ENCODE measurements at regions not wholly inside any gene's neighbourhood (a gene's known extent, or its start where the extent isn't known, plus 50 kb on each side); places are given as distances from the start of the nearest gene placed in this dataset.

GRCh38 chr5:82728926-82729702, 348.1 kb downstream of the TMEM167A start:
- Histone ChIP-seq H3K27me3 (ENCODE audit: control insufficient read depth in 3 of 3, insufficient read depth in 3 of 3, low read length in 2 of 3) (no peaks in the 10 kb centered on the region), H3K4me1 (ENCODE audit: control insufficient read depth in 5 of 5, insufficient read depth in 5 of 5, low read length in 5 of 5) (peaks cover 0 to 5% (median 0%) of the 10 kb centered on the region in 5 donors), H3K4me3 (no peak overlapping the region), H3K27ac (ENCODE audit: low read depth in 1 of 2, low read length in 1 of 2) (no peak overlapping the region), H3K9ac (ENCODE audit: insufficient read depth in 1 of 2, low read length in 2 of 2) (no peak overlapping the region), H3K9me3 (ENCODE audit: control insufficient read depth in 4 of 4, insufficient read depth in 3 of 4, low read length in 3 of 4) (peaks cover 0 to 1% (median 0%) of the 10 kb centered on the region in 4 donors), H3K36me3 (ENCODE audit: control insufficient read depth in 4 of 4, insufficient read depth in 4 of 4, low read length in 4 of 4) (no peaks in the 10 kb centered on the region)
- WGBS, 2 donors = 77 to 86% methylated on average over 9 of the region's 9 CpGs
- ATAC-seq (ENCODE audit: insufficient read depth, low FRiP score) (no peak), DNase-seq (no peak)
- TF ChIP-seq CTCF (IDR thresholded peaks at IDR 0.05; ENCODE audit: control extremely low read depth, extremely low read depth) = no peak

GRCh38 chr5:82723168-82723567, 354.0 kb downstream of the TMEM167A start:
- WGBS, 2 donors = 91 to 99% methylated on average over 3 of the region's 3 CpGs
- ATAC-seq (ENCODE audit: insufficient read depth, low FRiP score) (no peak), DNase-seq (no peak)
- H3K9ac ChIP-seq (ENCODE audit: insufficient read depth in 1 of 2, low read length in 2 of 2) = no peak overlapping the region
- peaks cover 0 to 16% (median 0%) of the 10 kb centered on the region in 5 donors for H3K4me1 ChIP-seq (ENCODE audit: control insufficient read depth in 5 of 5, insufficient read depth in 5 of 5, low read length in 5 of 5)
- H3K4me3 ChIP-seq = no peak overlapping the region
- no peaks in the 10 kb centered on the region for H3K27me3 ChIP-seq (ENCODE audit: control insufficient read depth in 3 of 3, insufficient read depth in 3 of 3, low read length in 2 of 3)
- H3K36me3 ChIP-seq (ENCODE audit: control insufficient read depth in 4 of 4, insufficient read depth in 4 of 4, low read length in 4 of 4) = no peaks in the 10 kb centered on the region
- H3K9me3 ChIP-seq (ENCODE audit: control insufficient read depth in 4 of 4, insufficient read depth in 3 of 4, low read length in 3 of 4) = peaks cover 0 to 1% (median 0%) of the 10 kb centered on the region in 4 donors
- H3K27ac ChIP-seq (ENCODE audit: low read depth in 1 of 2, low read length in 1 of 2) = no peak overlapping the region
- TF ChIP-seq CTCF (IDR thresholded peaks at IDR 0.05; ENCODE audit: control extremely low read depth, extremely low read depth) = no peak

DNA sequence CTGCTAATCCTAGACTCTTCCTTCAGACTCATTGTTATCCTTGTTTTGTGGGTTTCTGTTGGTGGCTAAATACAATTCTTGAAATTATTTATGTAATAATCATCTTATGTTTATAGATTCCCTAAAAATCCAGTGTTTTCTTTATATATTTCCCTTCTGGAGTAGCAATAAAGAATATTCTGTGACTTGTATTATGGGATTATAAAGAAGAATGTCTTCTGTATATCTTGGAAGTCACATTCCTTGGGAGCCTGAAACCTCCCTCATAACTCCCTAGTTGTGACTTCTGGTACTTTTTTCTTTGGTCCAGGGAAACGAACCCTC, 356.1 kb downstream of the TMEM167A start:
- DNase-seq (no peak), ATAC-seq (ENCODE audit: insufficient read depth, low FRiP score) (no peak)
- no peaks in the 10 kb centered on the region for H3K36me3 ChIP-seq (ENCODE audit: control insufficient read depth in 4 of 4, insufficient read depth in 4 of 4, low read length in 4 of 4)
- H3K9me3 ChIP-seq (ENCODE audit: control insufficient read depth in 4 of 4, insufficient read depth in 3 of 4, low read length in 3 of 4) = no peaks in the 10 kb centered on the region
- no peak for TF ChIP-seq CTCF (IDR thresholded peaks at IDR 0.05; ENCODE audit: control extremely low read depth, extremely low read depth)
- no peaks in the 10 kb centered on the region for H3K27me3 ChIP-seq (ENCODE audit: control insufficient read depth in 3 of 3, insufficient read depth in 3 of 3, low read length in 2 of 3)
- 70 to 86% methylated on average over 1 of the region's 1 CpG for WGBS, 2 donors
- no peak overlapping the region for H3K9ac ChIP-seq (ENCODE audit: insufficient read depth in 1 of 2, low read length in 2 of 2)
- no peak overlapping the region for H3K27ac ChIP-seq (ENCODE audit: low read depth in 1 of 2, low read length in 1 of 2)
- H3K4me3 ChIP-seq = no peak overlapping the region
- H3K4me1 ChIP-seq (ENCODE audit: control insufficient read depth in 5 of 5, insufficient read depth in 5 of 5, low read length in 5 of 5) = peaks cover 0 to 16% (median 0%) of the 10 kb centered on the region in 5 donors
